Renal cortical epithelial cell (primary cell): ENCODE measurements at regions not wholly inside any gene's neighbourhood (a gene's known extent, or its start where the extent isn't known, plus 50 kb on each side); places are given as distances from the start of the nearest gene placed in this dataset.
"Not testable (repeated sequence)": the region's sequence is repeated elsewhere in the genome, so short reads cannot be mapped to it uniquely, and the experiment has no call there.

ENCODE experiments used
- DNase-seq: peaks from one replicate; pipeline ENCODE4 v3.0.0-alpha.2; 2011; ENCODE audit warnings: low read depth

DNA sequence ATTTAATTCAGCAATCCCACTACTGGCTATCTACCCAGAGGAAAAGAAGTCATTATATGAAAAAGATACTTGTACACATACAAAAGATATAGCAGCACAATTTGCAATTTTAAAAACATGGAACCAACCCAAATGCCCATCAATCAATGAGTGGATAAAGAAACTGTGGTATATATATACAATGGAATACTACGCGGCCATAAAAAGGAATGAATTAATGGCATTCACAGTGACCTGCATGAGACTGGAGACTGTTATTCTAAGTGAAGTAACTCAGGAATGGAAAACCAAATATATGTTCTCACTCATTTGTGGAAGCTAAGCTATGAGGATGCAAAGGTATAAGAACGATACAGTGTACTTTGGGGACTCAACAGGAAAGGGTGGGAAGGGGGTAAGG is 102.8 kb upstream of the KCNMA1 start:
- DNase-seq, result not testable (repeated sequence)

DNA sequence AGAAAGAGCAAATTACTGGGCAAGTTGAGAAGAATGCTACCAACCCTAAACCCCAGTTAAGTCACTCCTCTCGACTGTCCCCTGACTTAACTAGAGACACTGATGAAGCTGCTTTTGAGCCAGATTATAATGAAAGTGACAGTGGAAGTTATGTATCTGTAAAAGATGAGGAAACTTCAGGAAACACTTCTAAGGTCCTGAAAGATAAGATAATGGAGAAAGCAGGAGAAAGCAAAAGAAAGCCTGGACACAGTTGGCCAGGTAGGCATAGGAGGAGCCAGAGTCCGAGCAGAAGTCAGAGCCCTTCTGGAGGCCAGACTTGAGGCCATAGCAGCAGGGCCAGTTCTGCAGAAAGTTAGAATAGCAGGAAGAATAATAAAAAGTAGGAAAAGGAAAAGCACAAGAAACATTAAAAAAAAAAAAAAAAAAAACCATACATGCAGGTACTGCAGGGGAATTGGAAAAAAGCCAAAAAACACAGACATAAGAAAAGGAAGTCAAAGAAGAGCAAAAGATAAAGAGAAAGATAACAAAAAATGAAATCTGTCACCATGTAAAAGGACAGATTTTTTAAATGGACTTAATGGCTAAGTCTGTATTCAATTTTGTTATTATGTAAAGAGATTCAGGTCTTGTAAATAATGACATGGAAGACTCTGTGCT is 101.0 kb upstream of the KCNMA1 start:
- DNase-seq, result no peak

DNA sequence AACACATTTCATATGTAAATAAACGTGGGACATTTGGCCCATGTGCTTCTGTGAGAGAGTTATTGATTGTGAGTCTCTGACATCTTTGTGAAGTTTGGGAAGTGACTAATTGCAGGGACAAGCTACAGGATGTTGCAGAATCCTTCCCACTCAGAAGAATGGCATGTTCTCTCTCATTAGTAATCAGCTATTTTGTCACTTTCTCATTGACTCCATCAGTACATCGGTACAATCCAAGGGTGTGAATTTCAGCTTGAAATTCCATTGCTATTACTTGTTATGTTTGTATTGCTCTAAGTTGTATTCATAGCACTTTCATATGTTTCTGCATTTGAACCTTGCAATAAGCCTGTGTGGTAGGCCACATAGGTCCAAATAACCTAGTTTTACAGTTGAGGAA is 100.0 kb upstream of the KCNMA1 start:
- DNase-seq, result peak; percentile 99

DNA sequence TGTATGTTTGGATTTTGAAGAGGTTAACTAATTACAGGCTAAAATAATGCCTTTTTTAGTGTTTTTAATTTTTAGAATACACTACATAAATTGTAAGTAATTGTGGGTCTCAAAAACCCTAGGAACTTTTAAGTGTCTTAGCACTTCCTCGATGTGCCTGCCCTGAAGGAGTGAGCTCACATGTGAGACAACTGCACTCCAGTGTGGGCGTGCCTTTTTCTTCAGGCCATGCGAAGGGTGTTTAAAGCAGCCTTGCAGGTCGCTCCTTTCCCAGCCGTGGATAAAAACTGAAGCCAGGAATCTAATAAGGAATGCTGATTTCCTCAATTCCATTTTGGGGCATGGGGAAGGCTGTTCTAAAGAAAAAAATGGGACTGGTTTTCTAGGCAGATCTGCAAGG is 97.5 kb upstream of the KCNMA1 start:
- DNase-seq, result not testable (repeated sequence)

DNA sequence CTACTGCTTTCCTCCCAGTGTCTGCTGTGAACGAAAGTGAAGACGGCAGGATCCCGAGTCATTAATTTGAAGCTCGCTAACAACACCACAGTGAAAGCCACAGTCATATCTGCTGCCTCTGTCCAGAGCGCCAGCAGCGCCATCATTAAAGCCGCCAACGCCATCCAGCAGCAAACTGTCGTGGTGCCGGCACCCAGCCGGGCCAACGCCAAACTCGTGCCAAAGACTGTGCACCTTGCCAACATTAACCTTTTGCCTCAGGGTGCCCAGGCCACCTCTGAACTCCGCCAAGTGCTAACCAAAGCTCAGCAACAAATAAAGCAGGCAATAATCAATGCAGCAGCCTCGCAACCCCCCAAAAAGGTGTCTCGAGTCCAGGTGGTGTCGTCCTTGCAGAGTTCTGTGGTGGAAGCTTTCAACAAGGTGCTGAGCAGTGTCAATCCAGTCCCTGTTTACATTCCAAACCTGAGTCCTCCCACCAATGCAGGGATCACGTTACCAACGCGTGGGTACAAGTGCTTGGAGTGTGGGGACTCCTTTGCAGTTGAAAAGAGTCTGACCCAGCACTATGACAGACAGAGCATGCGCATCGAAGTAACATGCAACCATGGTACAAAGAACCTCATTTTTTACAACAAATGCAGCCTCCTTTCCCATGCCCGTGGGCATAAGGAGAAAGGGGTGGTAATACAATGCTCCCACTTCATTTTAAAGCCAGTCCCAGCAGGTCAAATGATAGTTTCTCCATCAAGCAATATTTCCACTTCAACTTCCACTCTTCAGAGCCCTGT is 94.8 kb upstream of the KCNMA1 start:
- DNase-seq, result no peak

DNA sequence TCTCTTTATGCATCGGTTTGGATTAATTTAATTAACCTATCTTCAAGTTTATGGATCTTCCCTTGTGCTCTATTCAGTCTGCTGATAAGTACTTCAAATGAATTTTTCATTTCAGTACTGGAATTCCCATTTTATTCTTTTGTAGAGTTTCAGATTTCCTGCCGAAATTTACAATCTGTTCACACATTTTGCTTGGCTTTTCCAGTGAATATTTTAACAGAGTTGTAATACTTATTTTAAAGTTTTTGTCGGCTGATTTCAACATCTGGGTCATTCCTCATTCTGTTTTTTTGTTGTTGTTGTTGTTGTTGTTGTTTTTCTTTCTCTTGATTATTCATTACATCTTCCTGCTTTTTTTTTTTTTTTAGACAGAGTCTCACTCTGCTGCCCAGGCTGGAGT is 89.9 kb upstream of the KCNMA1 start:
- no peak for DNase-seq

DNA sequence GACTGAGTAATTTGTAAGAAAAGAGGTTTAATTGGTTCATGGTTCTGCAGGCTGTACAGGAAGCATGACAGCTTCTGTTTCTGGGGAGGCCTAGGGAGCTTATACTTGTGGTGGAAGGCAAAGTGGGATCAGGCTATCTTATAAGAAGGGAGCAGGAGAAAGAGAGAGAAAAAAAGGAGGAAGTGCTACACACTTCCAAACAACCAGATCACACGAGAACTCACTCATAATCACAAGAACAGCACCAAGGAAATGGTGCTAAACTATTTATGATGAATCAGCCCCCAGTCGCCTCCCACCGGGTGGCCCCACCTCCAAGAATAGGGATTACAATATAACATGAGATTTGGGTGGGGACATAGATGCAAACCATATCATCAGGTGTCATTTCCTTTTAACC is 89.1 kb upstream of the KCNMA1 start:
- no peak for DNase-seq

DNA sequence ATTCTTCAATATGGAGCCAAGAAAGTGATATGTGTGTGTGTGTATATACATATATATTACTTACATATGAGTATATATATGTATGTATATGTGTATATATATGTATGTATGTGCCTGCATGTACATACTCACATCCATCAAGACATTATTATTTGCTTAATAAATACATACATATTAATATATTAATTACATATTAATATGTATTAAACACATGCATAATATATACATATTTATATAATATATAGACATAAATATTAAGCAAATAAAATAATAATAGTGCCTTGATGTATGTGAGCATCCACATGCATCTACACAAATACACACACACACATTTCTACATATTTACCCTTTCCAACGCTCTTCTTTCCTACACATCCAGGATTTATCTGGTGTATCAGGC is 88.7 kb upstream of the KCNMA1 start:
- no peak for DNase-seq

DNA sequence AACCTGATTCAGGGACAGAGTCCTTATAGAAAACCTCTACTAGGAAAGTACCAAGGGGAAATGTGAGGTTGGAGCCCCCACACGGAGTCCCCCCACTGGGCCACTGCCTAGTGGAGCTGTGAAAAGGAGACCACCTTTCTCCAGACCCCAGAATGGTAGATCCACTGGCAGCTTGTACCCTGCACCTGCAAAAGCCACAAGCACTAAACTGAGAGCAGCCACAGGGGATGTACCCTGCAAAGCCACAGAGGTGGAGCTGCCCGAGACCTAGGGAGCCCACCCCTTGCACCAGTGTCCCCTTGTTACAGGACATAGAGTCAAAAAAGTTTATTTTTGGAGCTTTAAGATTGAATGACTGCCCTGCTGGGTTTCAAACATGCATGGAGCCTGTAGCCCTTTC is 87.2 kb upstream of the KCNMA1 start:
- DNase-seq, result no peak

DNA sequence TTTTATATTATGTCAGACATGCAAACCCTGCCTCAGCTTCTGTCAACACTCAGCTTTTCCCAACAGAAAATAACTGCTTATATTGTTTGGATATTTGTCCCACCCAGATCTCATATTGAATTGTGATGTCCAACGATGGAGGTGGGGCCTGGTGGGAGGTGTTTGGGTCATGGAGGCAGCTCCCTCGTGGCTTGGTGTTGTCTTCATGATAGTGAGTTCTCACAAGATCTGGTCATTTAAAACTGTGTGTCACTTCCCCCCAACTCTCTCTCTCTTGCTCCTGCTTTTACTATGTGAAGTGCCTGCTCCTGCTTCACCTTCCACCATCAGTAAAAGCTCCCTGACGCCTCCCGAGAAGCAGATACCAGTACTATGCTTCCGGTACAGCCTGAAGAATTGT is 85.8 kb upstream of the KCNMA1 start:
- no peak for DNase-seq

DNA sequence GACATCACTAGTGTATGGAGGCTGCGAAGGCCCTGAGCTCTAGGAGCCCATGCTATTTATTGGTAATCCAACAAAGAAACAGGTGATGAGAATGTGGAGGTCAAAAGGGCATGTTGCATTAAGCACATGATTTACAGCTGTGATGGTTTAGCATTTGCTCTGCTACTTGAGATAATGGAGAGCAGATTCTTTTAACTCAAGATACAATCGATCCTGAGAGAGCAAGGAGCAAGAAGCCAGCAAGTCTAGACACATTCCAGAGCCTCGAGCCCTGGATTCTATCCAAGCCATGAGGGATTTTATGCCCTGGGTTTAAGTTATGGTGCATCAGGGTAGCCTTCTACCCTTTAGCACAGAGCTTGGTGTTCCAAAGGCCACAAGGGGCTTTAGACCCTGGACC is 85.3 kb upstream of the KCNMA1 start:
- peak; percentile 36 for DNase-seq

DNA sequence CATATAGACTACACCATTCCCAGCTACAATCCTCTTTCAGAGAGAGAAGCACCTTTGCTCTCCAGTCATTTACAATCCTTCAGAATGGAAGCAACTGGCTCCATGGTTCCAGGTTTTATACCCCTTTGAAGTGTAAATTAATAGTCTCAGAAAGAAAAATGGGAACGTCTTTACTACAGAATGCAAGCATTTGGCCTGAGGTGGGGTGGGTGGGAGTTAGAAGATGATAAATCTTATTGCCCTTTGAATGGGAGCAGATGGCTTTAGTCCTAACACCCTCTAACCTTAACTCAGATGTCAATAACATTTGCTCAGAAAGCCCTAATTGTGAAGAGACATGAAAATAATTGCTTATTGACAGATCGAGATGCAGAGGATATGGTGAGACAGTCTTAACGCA is 84.2 kb upstream of the KCNMA1 start:
- DNase-seq, result no peak

DNA sequence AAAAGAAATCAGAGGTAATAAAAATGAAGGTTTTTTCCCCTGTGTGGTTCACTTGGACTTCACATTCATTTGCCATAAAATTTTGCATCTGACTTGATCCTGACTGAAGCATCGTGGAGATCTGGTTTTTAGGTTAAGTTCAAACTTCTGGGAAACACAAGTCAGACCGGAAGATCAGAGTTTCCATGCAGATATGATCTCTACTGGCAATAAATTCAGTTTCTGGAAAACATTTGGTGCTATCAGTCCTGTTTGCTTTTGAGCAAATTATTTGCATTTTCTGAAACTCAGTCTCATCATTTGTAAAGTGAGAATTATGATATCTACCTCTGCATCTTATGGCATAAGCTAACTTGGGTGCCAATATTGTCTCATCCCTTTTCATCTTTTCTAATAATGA is 81.3 kb upstream of the KCNMA1 start:
- DNase-seq, result no peak

DNA sequence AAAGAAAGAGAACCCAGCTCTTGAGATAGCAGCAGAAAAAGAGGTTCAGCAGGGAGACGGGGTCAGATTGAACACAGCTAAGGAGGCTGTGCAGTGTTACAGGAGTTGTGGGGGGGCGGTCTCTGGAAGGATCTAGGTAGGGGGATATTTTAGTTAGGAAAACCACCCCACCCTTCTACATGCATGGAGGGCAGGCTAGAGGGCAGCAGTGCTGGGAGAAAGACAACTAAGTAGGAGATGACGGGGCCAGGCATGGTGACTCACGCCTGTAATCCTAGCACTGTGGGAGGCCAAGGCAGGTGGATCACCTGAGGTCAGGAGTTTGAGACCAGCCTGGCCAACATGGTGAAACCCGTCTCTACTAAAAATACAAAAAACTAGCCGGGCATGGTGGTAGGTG is 80.7 kb upstream of the KCNMA1 start:
- not testable (repeated sequence) for DNase-seq

DNA sequence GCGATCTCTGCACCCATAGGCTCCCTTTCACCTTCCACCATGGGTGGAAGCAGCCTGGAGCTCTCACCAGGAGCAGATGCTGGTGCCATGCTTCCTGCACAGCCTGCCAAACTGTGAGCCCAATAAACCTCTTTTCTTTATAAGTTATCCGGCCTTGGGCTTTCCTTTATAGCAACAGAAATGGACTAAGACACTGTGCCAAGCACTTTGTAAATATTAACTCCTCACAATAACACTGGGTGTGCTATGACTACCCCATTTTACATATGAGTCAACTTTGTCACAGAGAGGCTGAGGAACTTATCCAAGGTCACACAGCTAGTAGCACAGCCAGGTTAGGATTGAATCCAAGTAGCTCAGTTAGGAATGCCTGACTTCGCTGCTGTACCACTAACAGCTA is 79.7 kb upstream of the KCNMA1 start:
- peak; percentile 44 for DNase-seq

DNA sequence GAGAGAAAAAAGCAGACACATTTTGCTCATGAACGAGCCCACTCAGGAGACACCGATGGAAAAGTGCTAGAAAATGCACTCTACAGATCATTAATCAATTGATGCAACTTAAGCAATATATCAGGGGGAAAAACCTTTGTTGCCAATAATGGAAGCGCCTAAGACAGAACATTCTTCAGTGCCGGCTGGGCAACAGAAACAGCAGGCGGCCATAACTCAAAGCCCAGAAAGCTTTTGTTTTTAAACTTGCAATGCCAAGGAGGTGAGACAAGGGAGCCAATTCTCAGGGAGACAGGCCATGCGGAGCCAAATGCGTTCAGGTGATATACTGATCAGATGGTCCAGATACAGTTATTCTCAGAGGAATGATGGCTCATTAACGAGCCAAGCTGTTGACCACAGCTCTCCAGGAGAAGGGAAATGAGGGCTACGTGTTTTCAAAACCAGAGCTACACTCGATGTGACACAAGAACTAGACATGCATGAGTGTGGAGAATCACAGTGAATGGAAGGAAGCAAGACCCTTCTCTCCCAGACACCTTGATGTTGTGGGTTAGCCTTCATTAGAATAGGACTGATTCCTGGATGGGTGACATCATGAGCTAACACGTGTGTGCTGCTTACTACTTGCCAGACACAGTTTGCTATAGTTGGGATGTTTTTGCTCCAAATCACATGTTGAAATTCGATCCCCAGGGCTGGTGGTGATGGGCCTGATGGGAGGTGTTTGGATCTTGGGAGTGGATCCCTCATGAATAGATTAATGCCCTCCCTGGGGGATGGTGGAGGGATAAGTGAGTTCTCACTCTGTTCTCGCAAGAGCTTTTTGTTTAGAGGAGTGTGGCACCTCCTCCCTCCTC is 79.1 kb upstream of the KCNMA1 start:
- DNase-seq, result no peak

DNA sequence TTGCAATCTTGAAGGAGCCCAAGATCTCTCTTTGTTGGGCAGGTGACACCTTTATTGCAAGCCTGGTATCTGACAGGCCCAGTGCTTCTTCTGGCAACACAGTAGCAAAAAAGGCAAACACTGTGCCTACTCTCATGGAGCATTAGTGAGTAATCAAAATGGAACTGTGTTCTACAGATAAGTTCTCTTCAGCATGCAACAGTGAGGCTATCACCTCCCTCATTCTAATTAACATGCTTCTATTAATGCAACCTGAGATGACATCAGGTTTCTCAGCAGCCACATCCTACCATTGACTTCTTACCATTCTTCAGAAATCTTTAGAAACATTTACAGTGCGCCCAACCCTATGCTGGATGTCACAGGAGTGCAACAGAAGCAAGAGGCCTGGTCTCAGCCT is 77.9 kb upstream of the KCNMA1 start:
- DNase-seq, result no peak

DNA sequence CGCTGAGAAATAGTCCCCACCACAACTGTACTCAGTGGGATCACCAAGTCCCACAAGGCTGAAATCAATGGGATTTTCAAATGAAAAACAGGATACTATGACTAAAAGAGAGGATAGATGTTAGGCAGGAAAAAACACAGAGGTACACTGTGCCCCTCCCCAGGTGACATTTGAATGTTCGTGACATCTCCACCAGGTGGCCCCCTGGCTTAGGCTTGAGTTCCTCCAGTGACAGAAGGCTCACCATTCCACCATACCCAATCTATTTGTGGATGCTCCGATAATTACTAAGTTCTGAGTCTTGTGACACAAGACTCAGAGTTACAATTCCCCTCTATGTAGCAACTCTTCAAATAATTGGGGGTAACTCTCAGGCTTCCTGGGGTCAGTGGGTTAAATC is 77.5 kb upstream of the KCNMA1 start:
- DNase-seq, result no peak

DNA sequence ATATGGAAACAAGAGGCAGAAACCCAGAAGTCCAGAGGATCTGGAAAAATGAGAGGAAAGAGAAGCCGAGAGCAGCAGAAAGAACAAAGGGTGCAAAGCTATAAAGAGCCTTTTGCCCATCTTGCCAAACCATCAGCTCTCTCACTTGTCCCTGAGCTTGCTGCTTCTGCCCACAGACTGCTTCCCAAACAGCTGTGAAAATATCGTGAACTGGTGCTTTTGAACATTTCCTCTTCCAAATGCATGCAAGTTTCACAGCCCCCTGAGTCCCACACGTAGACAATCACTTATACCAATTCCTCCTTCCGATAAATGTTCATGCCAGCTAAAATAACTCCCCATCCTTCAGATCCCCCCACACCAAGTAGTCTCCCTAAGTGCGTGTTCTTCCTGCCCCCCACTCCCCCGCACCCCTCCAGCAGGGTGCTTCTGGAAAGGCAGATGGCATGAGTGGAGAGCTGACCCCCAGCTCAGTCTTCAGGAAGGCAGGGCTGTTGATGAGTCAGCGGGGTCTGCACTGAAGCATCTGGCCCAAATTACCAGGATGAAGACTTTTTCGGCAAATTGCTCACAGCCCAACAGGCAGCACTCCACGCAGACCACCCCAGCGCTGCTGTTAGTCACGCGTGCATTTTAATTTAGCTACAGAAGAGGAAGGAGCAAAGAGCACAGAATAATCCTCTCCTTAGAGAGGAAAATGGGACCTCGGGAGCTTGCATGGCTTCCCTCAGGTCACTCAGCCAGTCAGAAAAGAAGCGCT is 76.1 kb upstream of the KCNMA1 start:
- DNase-seq, result no peak

DNA sequence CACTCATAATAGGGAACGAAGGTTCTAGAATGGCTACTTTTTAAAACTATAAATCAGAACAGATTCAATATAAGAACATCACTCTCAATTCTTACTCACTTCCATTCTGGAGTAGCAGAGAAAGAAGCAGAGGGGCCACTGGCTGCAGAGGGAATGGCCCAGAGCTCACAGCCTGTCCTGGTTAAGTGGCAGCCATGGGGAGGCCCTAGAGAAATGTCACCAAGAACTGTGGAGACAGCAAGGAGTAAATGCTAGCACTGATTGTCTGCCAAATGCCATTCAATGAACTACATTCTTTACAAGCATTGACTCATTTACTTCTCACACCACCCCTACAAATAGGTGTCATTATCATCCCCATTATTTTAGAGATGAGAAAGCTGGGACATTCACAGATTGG is 74.6 kb upstream of the KCNMA1 start:
- DNase-seq, result no peak

DNA sequence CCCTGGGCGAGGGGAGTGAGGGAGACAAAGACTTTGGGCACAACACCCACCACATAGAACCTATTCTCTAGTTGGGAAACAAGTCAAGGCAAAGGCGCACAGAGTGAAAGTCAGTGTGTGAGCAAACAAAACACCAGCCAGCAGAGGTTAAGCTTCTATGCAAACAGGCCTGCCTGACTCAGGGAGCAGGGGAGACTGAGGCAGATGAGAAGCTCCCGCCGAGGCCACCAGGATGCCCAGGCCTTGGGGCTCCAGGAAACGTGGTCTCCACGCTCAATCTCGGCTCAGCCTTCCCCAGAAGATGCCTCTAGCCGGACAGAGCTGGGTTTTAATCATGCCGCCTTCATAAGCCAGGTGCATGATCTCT is 74.1 kb upstream of the KCNMA1 start:
- no peak for DNase-seq
